Suprapubic skin (tissue), 4 donors: ENCODE measurements at regions not wholly inside any gene's neighbourhood (a gene's known extent, or its start where the extent isn't known, plus 50 kb on each side); places are given as distances from the start of the nearest gene placed in this dataset.

ENCODE experiments used
- DNase-seq, 2 donors: peaks; one replicate each; pipeline ENCODE4 v3.0.0-alpha.2; 2019; ENCODE audit warnings: low spot score in 2 of 2
- H3K27ac ChIP-seq: fragments of 200-600 bp; sonication (generic); one replicate; pipeline ENCODE4 v1.5.1; 2019
- H3K27me3 ChIP-seq: fragments of 200-600 bp; sonication (generic); one replicate; pipeline ENCODE4 v1.5.1; 2019
- H3K36me3 ChIP-seq: fragments of 200-600 bp; sonication (generic); one replicate; pipeline ENCODE4 v1.5.1; 2019
- H3K4me1 ChIP-seq: fragments of 200-600 bp; sonication (generic); one replicate; pipeline ENCODE4 v1.5.1; 2019
- H3K4me3 ChIP-seq: fragments of 200-600 bp; sonication (generic); one replicate; pipeline ENCODE4 v1.5.1; 2019; ENCODE audit warnings: mild to moderate bottlenecking
- H3K9me3 ChIP-seq: fragments of 200-600 bp; sonication (generic); one replicate; pipeline ENCODE4 v1.5.1; 2019
- EP300 ChIP-seq: sonication (generic); formaldehyde crosslinking; IDR thresholded peaks from one replicate; pipeline ENCODE4 v1.6.1; 2017; ENCODE audit warnings: antibody characterized with exemption
- POLR2A ChIP-seq, 2 donors: fragments of 450-650 bp; IDR thresholded peaks; one replicate each; pipeline ENCODE4 v1.6.1; 2017; ENCODE audit warnings: antibody characterized with exemption in 2 of 2, mild to moderate bottlenecking in 2 of 2, moderate library complexity in 2 of 2
- POLR2AphosphoS5 ChIP-seq, 3 donors: sonication (generic); formaldehyde crosslinking; IDR thresholded peaks; one replicate each; pipeline ENCODE4 v1.6.1; 2017; ENCODE audit warnings: antibody characterized with exemption in 3 of 3
- WGBS: methylation state at CpG from one replicate; pipeline ENCODE4 v1.1.5; 2018; 5-methylcytosine and 5-hydroxymethylcytosine counted together
- TF ChIP-seq, protein P1 (sequence below), 2 donors: fragments of 200-600 bp in 1 of 2; fragments of 450-650 bp in 1 of 2; sonication (generic) in 1 of 2; IDR thresholded peaks; one replicate each; pipeline ENCODE4 v1.5.1; 2016 to 2019; ENCODE audit warnings: antibody characterized with exemption in 2 of 2, mild to moderate bottlenecking in 1 of 2, moderate library complexity in 1 of 2

DNA sequence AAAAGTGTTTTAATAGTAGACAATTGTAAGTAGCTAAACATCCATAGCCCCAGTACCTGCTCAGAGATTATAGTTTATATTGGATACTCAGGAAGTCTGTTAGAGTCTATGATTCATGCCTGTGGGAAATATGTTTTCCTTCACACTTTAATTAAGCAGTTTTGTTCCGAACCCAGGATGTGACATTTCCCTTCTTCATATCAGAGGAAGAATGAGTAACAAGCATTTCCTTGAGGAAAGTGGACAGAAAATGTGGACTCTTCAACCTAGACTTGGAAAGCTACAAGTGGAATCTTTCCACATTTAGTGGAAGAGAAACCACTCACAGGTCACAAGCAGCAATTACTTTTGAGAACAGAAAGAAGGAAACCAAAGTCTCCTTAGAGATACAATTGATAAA lies 419.4 kb downstream of the C4orf33 start:
- 40% methylated on average over 1 of the region's 1 CpG for WGBS
- Histone ChIP-seq H3K36me3 (no peaks in the 10 kb centered on the region), H3K9me3 (no peaks in the 10 kb centered on the region), H3K4me3 (no peak overlapping the region), H3K4me1 (no peaks in the 10 kb centered on the region), H3K27ac (no peak overlapping the region), H3K27me3 (no peaks in the 10 kb centered on the region)
- TF ChIP-seq POLR2AphosphoS5 (IDR thresholded peaks at IDR 0.05): no peak
- TF ChIP-seq, protein P1, sequence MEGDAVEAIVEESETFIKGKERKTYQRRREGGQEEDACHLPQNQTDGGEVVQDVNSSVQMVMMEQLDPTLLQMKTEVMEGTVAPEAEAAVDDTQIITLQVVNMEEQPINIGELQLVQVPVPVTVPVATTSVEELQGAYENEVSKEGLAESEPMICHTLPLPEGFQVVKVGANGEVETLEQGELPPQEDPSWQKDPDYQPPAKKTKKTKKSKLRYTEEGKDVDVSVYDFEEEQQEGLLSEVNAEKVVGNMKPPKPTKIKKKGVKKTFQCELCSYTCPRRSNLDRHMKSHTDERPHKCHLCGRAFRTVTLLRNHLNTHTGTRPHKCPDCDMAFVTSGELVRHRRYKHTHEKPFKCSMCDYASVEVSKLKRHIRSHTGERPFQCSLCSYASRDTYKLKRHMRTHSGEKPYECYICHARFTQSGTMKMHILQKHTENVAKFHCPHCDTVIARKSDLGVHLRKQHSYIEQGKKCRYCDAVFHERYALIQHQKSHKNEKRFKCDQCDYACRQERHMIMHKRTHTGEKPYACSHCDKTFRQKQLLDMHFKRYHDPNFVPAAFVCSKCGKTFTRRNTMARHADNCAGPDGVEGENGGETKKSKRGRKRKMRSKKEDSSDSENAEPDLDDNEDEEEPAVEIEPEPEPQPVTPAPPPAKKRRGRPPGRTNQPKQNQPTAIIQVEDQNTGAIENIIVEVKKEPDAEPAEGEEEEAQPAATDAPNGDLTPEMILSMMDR (IDR thresholded peaks at IDR 0.05): no peak
- TF ChIP-seq EP300: no peak
- TF ChIP-seq POLR2A (IDR thresholded peaks at IDR 0.05): no peak
- DNase-seq: no peak

DNA sequence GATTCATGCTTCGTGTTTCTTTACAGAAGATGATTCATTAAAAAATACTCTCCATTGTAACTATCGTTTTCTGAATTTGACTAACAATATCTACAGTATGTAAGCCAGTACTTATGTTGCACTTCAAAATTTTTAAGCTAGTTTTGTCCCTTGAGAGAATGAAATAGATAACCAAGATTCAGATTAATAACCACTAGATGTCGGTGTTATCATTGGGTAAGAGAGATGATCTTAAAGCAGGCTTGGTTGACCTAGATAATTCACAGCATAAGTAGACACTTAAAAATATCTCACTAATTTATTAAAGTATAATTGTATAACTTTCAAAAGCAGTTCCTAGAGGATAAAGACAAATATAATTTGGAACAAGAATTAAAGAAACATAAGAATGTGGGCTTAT lies 430.9 kb downstream of the C4orf33 start:
- no peaks in the 10 kb centered on the region for H3K36me3 ChIP-seq
- no peaks in the 10 kb centered on the region for H3K9me3 ChIP-seq
- no peak for DNase-seq
- H3K27ac ChIP-seq: no peak overlapping the region
- H3K4me3 ChIP-seq: no peak overlapping the region
- H3K4me1 ChIP-seq: no peaks in the 10 kb centered on the region
- TF ChIP-seq, protein P1 (IDR thresholded peaks at IDR 0.05): no peak
- no peak for TF ChIP-seq EP300
- H3K27me3 ChIP-seq: no peaks in the 10 kb centered on the region
- 59% methylated on average over 3 of the region's 3 CpGs for WGBS

DNA sequence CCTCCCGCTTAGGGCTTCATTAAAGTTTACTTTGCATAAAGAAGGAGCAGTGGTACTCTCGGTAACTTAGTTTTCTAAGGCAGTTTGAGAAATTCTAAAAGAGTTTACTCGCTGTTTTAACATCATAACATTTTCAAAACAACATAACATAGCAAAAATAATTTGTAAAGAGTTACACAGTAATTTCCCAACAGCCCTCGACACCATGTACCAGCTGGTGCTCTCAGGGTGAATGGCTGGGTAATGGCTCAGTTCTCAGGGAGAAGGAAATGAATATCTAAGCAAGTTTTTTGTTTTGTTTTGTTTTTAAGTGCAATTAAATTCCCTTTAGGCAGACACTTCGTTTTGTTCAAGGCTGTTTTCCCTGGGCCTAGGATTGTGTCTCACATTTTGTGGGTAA lies 435.3 kb downstream of the C4orf33 start:
- no peaks in the 10 kb centered on the region for H3K27me3 ChIP-seq
- WGBS: 82% methylated on average over 5 of the region's 5 CpGs
- H3K27ac ChIP-seq: no peak overlapping the region
- no peaks in the 10 kb centered on the region for H3K4me1 ChIP-seq
- DNase-seq: no peak
- H3K4me3 ChIP-seq: no peak overlapping the region
- TF ChIP-seq POLR2A (IDR thresholded peaks at IDR 0.05) (no peak), EP300 (no peak), POLR2AphosphoS5 (IDR thresholded peaks at IDR 0.05) (no peak)
- TF ChIP-seq, protein P1 (IDR thresholded peaks at IDR 0.05): no peak
- H3K9me3 ChIP-seq: no peaks in the 10 kb centered on the region
- no peaks in the 10 kb centered on the region for H3K36me3 ChIP-seq

DNA sequence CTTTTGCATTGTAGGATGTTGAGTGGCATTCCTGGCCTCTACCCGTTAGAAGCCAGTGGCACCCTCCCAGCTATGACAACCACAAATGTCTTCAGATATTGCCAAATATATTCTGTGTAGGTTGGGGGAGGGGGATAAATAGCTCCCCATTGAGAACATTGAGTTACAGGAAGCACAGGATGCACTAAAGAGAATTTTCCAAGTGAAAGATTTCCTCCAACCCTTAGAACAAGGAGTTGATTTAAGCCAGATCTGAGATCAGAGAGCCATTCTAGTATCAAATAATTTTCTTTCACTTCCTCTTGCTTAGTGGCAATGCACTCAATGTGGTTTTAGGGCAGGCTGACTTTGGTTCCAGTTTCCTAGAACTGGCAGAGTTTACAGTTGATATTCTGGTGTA lies 436.6 kb downstream of the C4orf33 start:
- Histone ChIP-seq H3K9me3 (no peaks in the 10 kb centered on the region), H3K27me3 (no peaks in the 10 kb centered on the region), H3K27ac (no peak overlapping the region), H3K4me3 (no peak overlapping the region), H3K4me1 (no peaks in the 10 kb centered on the region), H3K36me3 (no peaks in the 10 kb centered on the region)
- DNase-seq: no peak
- TF ChIP-seq, protein P1 (IDR thresholded peaks at IDR 0.05): no peak
- no peak for TF ChIP-seq POLR2AphosphoS5 (IDR thresholded peaks at IDR 0.05)
- no peak for TF ChIP-seq EP300
- no peak for TF ChIP-seq POLR2A (IDR thresholded peaks at IDR 0.05)
- WGBS: 57% methylated on average over 1 of the region's 1 CpG

DNA sequence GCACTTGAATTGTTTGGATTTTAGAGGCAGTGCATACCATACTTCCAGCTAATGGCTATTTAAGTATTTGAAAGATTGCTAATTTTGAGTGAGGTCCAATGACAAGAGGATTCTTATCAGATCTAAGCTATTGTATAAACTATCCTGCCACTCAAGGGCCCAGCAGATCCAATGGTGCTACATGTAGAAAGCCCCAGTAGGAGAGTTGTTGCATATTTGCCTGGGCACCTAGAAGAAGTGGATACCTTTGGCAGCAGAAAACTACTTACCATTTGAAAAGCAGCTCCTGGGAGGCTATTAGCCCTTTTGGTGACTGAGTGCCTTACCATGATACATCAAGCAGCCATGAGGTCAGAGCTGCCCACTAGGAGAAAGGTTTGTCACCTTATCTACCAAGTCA lies 447.3 kb downstream of the C4orf33 start:
- H3K27me3 ChIP-seq: no peaks in the 10 kb centered on the region
- no peak overlapping the region for H3K4me3 ChIP-seq
- DNase-seq: no peak
- H3K36me3 ChIP-seq: no peaks in the 10 kb centered on the region
- no peak overlapping the region for H3K27ac ChIP-seq
- no peaks in the 10 kb centered on the region for H3K9me3 ChIP-seq
- no peak for TF ChIP-seq EP300
- TF ChIP-seq, protein P1 (IDR thresholded peaks at IDR 0.05): no peak
- no peak for TF ChIP-seq POLR2AphosphoS5 (IDR thresholded peaks at IDR 0.05)
- TF ChIP-seq POLR2A (IDR thresholded peaks at IDR 0.05): no peak
- H3K4me1 ChIP-seq: no peaks in the 10 kb centered on the region
